ENCODE measurements at regions not wholly inside any gene's neighbourhood (a gene's known extent, or its start where the extent isn't known, plus 50 kb on each side); places are given as distances from the start of the nearest gene placed in this dataset.
"Not testable (repeated sequence)": the region's sequence is repeated elsewhere in the genome, so short reads cannot be mapped to it uniquely, and the experiment has no call there.

DNA sequence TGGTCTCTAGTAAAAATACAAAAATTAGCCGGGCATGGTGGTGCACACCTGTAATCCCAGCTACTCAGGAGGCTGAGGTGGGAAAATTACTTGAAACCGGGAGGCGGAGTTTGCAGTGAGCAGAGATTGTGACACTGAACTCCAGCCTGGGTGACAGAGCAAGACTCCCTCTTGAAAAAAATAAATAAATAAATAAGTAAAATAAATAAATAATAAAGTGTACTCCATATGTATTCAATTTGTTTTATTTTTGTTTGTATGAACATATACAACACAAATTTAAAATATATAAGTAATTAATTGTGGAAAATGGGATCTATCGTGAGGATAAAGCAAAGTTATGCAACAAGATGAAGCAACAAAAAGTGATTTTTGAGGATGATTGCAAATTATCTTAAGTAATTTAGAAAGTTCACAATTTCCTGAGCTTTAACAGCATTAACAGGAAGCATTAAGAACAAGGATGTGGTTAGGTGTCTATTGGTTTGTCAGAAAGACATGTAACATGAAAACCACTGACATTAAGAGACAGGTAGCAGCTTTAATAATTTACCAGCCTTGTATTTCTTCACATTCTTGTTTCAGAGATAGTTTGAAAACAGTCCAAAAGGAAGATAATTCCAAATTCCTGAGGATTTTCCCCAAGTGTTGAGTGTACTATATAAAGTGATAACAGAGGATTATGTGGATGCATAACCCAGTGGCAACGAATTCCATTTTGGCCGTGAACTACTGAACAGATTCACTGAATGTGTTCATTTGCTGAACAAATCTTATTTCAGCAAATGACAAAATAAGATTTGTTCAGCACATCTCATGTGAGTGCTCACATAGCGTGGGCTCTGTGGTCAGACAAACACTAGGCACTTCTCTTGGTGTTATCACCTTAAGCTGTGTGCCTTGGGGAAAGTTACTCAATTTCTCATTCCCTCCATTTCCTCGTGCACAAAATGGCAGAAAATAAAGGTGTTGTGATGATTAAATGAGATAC is 68.6 kb upstream of the RESF1 start:
- Histone ChIP-seq H3K4me1 (peaks cover 52% of the 10 kb centered on the region), H3K9me3 (peaks cover 94% of the 10 kb centered on the region), H3K4me2 (0 out of 2 replicates have a peak overlapping the region, but pooled peaks have one; percentile 5), H4K20me1 (no peaks in the 10 kb centered on the region), H3K4me3 (no peak overlapping the region), H3K36me3 (peaks cover 23% of the 10 kb centered on the region), H3K27me3 (no peaks in the 10 kb centered on the region), H3K9ac (no peak overlapping the region), H3K27ac (no peak overlapping the region)
- no peak for TF ChIP-seq Cebpa-rat (IDR thresholded peaks at IDR 0.05)

DNA sequence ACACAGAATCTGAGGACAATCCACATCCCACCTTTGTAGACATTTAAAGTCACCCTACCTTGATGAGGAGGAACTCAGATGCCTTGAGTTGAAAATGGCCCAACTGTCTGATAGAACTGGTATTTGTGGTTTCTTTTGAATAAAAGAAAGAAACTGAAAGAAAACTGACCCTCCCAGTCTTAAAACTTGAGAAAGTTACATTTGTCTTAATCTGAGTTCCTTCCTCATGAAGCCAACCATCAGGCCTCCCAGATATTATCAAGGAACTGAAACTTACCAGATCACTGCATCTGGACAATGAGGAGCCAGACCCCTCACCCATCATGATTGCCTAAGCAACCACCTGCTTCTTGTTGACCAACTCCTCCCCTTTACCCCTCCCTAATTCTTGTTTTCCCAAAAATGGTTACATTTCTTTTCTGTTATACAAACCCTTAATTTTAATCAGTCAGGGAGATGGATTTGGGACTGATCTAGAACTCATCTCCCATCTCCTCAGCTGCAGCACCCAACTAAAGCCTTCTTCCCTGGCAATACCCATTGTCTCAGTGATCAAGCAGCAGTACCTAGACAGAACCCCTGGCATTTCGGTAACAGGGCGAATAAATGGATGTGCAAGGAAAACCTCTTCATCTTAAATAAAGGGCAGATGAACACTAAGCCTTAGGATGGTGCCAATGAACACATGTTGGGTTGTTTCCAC is 72.0 kb upstream of the RESF1 start:
- peak overlapping the region; percentile 76 for H3K27ac ChIP-seq
- H3K9ac ChIP-seq, result peak overlapping the region; percentile 43; the same call in 1 of the 2 replicates
- peaks cover 41% of the 10 kb centered on the region for H3K4me1 ChIP-seq
- H3K27me3 ChIP-seq, result no peaks in the 10 kb centered on the region
- no peak for TF ChIP-seq Cebpa-rat (IDR thresholded peaks at IDR 0.05)
- H3K4me3 ChIP-seq, result peak overlapping the region; percentile 41
- H3K36me3 ChIP-seq, result peaks cover 13% of the 10 kb centered on the region
- no peaks in the 10 kb centered on the region for H4K20me1 ChIP-seq
- peaks cover 92% of the 10 kb centered on the region for H3K9me3 ChIP-seq
- H3K4me2 ChIP-seq, result peak overlapping the region; percentile 55; the same call in 1 of the 2 replicates

DNA sequence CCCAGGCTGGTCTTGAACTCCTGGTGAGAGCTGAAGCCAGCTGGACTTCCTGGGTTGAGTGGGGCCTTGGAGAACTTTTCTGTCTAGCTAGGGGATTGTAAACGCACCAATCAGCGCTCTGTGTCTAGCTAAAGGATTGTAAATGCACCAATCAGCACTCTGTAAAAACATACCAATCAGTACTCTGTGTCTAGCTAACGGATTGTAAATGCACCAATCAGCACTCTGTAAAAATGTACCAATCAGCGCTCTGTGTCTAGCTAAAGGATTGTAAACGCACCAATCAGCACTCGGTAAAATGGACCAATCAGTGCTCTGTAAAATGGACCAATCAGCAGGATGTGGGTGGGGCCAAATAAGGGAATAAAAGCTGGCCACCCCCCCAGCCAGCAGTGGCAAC is 76.5 kb upstream of the RESF1 start:
- not testable (repeated sequence) for H3K27ac ChIP-seq, H3K27me3 ChIP-seq, H4K20me1 ChIP-seq, H3K36me3 ChIP-seq, H3K4me3 ChIP-seq, H3K4me2 ChIP-seq, H3K9ac ChIP-seq
- H3K4me1 ChIP-seq, result peaks cover 23% of the 10 kb centered on the region; the same call in 1 of the 2 replicates
- peaks cover 89% of the 10 kb centered on the region for H3K9me3 ChIP-seq

DNA sequence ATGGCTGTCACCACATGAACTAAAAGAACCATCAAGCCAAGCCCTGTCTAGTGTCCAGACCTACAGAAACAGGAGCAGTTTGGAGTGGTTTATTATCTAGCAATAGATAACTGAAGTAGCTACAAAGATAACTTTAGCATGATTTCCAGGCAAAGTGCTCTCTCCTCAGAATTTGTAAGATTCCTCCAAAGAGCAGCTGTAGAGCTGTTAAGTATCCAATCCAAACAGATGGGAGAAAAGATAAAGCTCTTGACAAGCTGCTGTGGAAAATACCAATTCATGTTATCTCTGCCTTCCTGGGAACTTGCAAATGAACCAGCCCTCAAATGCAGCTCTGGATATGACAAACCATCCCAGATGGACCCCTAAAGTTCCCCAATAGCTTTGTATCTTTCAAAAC is 78.9 kb upstream of the RESF1 start:
- no peak overlapping the region for H3K27ac ChIP-seq
- H4K20me1 ChIP-seq, result no peaks in the 10 kb centered on the region
- H3K9ac ChIP-seq, result no peak overlapping the region
- no peak overlapping the region for H3K4me2 ChIP-seq
- TF ChIP-seq Cebpa-rat (IDR thresholded peaks at IDR 0.05), result no peak
- H3K27me3 ChIP-seq, result no peaks in the 10 kb centered on the region
- H3K4me3 ChIP-seq, result no peak overlapping the region
- H3K36me3 ChIP-seq, result no peaks in the 10 kb centered on the region
- H3K4me1 ChIP-seq, result peaks cover 29% of the 10 kb centered on the region
- H3K9me3 ChIP-seq, result peaks cover 90% of the 10 kb centered on the region

DNA sequence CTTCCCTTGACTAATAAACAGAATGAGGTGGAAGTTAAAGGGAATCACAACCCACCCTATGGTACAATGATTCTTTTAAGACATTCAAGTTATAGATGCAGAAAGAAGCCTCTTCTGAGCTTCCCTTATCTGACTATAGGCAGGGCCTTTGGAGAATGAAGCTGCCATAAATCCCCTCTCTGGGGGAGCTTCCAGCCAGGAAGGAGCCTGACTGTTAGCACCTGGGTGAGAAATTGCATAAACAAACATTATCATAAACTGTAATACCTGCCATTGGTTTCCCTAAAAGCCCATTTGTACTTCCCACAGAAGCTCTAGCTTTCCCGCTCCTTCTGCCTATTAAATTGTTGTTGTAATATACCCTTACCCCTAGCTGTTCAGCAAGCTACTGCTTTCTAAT is 81.3 kb upstream of the RESF1 start:
- H3K9me3 ChIP-seq, result peaks cover 84% of the 10 kb centered on the region
- H3K4me3 ChIP-seq, result no peak overlapping the region
- H3K27me3 ChIP-seq, result no peaks in the 10 kb centered on the region
- H3K4me2 ChIP-seq, result no peak overlapping the region; the same call in 1 of the 2 replicates
- no peak for TF ChIP-seq Cebpa-rat (IDR thresholded peaks at IDR 0.05)
- H3K36me3 ChIP-seq, result no peaks in the 10 kb centered on the region
- H3K4me1 ChIP-seq, result peaks cover 39% of the 10 kb centered on the region
- H3K9ac ChIP-seq, result no peak overlapping the region
- peak overlapping the region; percentile 78; the same call in 1 of the 2 replicates for H3K27ac ChIP-seq
- H4K20me1 ChIP-seq, result no peaks in the 10 kb centered on the region

DNA sequence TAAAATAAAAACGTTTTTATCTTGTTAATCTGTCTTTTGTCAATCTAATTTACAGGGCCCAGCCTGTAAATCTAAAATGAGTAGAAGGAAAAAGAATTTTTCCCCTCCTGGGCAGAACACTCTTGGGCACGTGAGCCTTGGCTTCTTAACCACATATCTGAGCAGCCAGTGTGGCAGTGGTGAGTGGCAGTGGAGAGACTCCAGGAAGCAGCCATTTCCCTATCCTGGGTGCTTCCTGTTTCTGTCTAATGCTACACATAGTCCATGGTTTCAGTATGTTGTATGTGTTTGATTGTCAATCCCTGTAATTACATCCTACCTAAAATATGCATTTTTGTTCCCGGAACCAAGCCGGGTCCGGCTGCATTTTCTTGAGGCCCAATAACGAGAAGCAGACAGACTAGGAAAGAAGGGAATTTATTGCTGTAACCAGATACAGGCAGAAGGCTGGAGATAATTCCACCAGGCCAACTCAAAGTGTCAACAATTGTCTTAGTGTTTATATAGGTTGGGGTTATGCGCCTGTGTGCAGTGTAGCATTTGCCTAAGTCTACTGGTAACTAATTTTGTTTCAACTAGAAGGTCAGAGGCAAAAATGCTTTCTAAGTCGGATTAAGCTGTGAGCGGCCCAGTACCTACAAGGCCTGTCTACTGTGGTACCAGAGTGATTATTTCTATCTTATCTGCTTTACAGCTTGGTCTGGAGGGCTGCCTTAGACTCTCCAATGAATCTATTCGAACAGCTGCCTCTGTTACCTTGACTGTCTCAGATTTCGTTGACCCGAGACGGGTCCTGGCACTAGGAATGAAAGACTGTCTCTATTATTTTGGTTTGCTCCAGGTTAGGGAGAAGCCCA is 82.4 kb upstream of the RESF1 start:
- Histone ChIP-seq H3K4me3 (no peak overlapping the region), H3K36me3 (no peaks in the 10 kb centered on the region), H3K9me3 (peaks cover 85% of the 10 kb centered on the region), H3K9ac (no peak overlapping the region), H3K27me3 (no peaks in the 10 kb centered on the region), H3K4me1 (peaks cover 39% of the 10 kb centered on the region), H3K4me2 (peak overlapping the region; percentile 46), H4K20me1 (no peaks in the 10 kb centered on the region), H3K27ac (peak overlapping the region; percentile 78)
- TF ChIP-seq Cebpa-rat (IDR thresholded peaks at IDR 0.05), result no peak

DNA sequence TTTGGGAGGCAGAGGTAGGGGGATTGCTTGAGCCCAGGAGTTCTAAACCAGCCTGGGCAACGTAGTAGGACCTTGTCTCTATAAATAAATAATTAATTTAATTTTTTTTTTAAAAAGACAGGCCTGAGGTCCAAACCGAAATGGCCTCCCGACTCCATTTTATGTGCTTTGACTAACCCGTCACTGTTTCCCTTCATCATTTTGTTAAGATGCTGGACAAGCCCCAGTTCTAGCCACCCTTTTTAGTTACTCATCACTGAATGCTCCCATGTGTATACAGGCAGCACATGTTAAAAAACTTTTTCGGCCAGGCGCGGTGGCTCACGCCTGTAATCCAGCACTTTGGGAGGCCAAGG is 83.6 kb upstream of the RESF1 start:
- Histone ChIP-seq H3K9ac (peak overlapping the region; percentile 27; the same call in 1 of the 2 replicates), H3K36me3 (no peaks in the 10 kb centered on the region), H3K27ac (peak overlapping the region; percentile 78), H3K27me3 (no peaks in the 10 kb centered on the region), H3K4me3 (0 out of 2 replicates have a peak overlapping the region, but pooled peaks have one; percentile 14), H3K4me2 (peak overlapping the region; percentile 58), H4K20me1 (no peaks in the 10 kb centered on the region), H3K4me1 (peaks cover 39% of the 10 kb centered on the region), H3K9me3 (peaks cover 85% of the 10 kb centered on the region)
- TF ChIP-seq Cebpa-rat (IDR thresholded peaks at IDR 0.05), result no peak

DNA sequence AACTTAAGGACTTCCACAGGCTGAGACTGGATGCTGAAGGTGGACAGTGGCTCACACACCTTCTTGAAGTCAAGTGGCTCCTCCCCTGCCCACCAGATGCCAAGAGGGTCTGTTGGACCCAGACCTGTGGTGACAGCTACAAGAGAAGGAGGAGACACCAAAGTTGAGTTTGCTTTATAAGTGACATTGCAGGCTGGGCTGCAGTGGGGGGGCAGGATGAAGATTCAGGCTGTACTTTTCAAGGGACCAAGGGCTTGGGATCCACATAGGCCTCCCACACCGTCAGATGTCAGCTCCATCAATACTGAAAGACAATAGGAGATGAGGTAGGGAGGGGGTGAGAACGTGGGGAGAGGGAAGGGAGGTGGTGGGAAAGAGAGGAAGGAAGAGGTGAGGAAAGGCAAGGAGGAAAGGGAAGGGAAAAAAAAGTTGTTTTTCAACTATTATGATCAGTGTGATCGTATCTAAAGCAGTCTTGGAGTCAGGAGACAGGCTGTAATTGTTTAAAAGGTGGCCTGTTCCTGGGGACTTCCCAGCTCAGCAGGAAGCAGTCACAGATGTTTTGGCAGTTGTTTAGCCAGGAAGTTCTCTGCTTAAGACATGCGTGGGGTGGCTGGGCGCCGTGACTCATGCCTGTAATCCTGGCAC is 84.1 kb upstream of the RESF1 start:
- H3K9me3 ChIP-seq, result peaks cover 82% of the 10 kb centered on the region
- H4K20me1 ChIP-seq, result no peaks in the 10 kb centered on the region
- TF ChIP-seq Cebpa-rat (IDR thresholded peaks at IDR 0.05), result no peak
- peak overlapping the region; percentile 58 for H3K4me2 ChIP-seq
- 0 out of 2 replicates have a peak overlapping the region, but pooled peaks have one; percentile 14 for H3K4me3 ChIP-seq
- H3K36me3 ChIP-seq, result no peaks in the 10 kb centered on the region
- H3K27ac ChIP-seq, result peak overlapping the region; percentile 78
- H3K27me3 ChIP-seq, result no peaks in the 10 kb centered on the region
- H3K4me1 ChIP-seq, result peaks cover 39% of the 10 kb centered on the region
- H3K9ac ChIP-seq, result peak overlapping the region; percentile 27; the same call in 1 of the 2 replicates
